ENCODE measurements at regions not wholly inside any gene's neighbourhood (a gene's known extent, or its start where the extent isn't known, plus 50 kb on each side); places are given as distances from the start of the nearest gene placed in this dataset.

- POLR2A ChIA-PET: interaction anchor here (1.3 kb wide), 1 partner anchor 89 kb away, joined by 3 read pairs; the partner anchor contains the start of gene PPM1J
- DNase-seq (ENCODE audit: extremely low spot score): peak; percentile 88
- no peak for TF ChIP-seq TARDBP (IDR thresholded peaks at IDR 0.05)
- peak; percentile 13; the same call in 1 of the 2 replicates for TF ChIP-seq FOXM1 (IDR thresholded peaks at IDR 0.05; ENCODE audit: borderline replicate concordance)
- CTCF ChIA-PET: interaction anchor here (0.6 to 10.6 kb wide), 7 partner anchors 11 to 416 kb away, joined by 3 to 185 read pairs (median 3); partner anchors contain the start of gene PPM1J
Observed at GRCh38 chr1:112803906-112804762, 89.0 kb upstream of the PPM1J start.

DNA sequence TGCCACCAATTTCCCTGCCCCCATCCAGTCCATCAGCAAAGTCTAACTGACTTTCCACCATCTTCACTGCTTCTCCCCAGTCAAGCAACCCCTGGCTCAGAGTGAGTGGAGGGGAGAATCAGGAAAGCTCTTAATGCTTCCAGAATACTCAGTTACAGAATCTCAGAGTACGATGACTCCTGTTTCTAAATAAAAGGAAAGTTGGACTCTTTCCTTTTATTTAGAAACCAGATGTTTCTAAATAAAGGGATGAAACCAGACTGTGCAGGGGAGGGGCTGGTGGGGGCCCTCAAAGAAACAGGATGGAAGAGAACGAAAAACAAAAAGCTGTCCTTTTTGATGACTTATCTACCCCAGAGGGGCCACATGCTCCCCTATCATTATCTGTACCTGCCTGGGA is 85.2 kb upstream of the PPM1J start:
- TF ChIP-seq CTBP1 (IDR thresholded peaks at IDR 0.05; ENCODE audit: borderline replicate concordance): no peak
- no peak for DNase-seq (ENCODE audit: extremely low spot score)
- ChIA-PET POLR2A (no interaction called here), CTCF (interaction anchor here (1.1 to 10.6 kb wide), 4 partner anchors 9 to 409 kb away, joined by 3 to 185 read pairs (median 7); partner anchors contain the start of gene PPM1J)

GRCh38 chr1:112798292-112798691 is 83.2 kb upstream of the PPM1J start:
- DNase-seq (ENCODE audit: extremely low spot score): no peak
- ChIA-PET POLR2A (interaction anchor here (1.5 kb wide), 1 partner anchor 180 kb away, joined by 3 read pairs; the partner anchor contains the start of gene ST7L), CTCF (interaction anchor here (0.6 to 10.6 kb wide), 4 partner anchors 11 to 103 kb away, joined by 3 to 185 read pairs (median 8); partner anchors contain the start of gene PPM1J)
- peak; percentile 95 for TF ChIP-seq PKNOX1 (IDR thresholded peaks at IDR 0.05)
- TF ChIP-seq TARDBP (IDR thresholded peaks at IDR 0.05): no peak

GRCh38 chr1:112797224-112797623 is 82.1 kb upstream of the PPM1J start:
- DNase-seq (ENCODE audit: extremely low spot score): no peak
- POLR2A ChIA-PET: interaction anchor here (0.6 to 1.5 kb wide), 2 partner anchors 10 to 179 kb away, joined by 3 read pairs; partner anchors contain the start of gene ST7L
- TF ChIP-seq TARDBP (IDR thresholded peaks at IDR 0.05) (no peak), SP1 (IDR thresholded peaks at IDR 0.05) (no peak), ARNT (IDR thresholded peaks at IDR 0.05) (no peak), ELF4 (IDR thresholded peaks at IDR 0.05) (no peak), CTBP1 (IDR thresholded peaks at IDR 0.05; ENCODE audit: borderline replicate concordance) (no peak), NFRKB (IDR thresholded peaks at IDR 0.05) (no peak), ZNF384 (IDR thresholded peaks at IDR 0.05) (no peak), FOXM1 (IDR thresholded peaks at IDR 0.05; ENCODE audit: borderline replicate concordance) (no peak)
- CTCF ChIA-PET: interaction anchor here (0.6 to 10.6 kb wide), 3 partner anchors 12 to 261 kb away, joined by 4 to 185 read pairs (median 4); partner anchors contain the start of gene PPM1J

DNA sequence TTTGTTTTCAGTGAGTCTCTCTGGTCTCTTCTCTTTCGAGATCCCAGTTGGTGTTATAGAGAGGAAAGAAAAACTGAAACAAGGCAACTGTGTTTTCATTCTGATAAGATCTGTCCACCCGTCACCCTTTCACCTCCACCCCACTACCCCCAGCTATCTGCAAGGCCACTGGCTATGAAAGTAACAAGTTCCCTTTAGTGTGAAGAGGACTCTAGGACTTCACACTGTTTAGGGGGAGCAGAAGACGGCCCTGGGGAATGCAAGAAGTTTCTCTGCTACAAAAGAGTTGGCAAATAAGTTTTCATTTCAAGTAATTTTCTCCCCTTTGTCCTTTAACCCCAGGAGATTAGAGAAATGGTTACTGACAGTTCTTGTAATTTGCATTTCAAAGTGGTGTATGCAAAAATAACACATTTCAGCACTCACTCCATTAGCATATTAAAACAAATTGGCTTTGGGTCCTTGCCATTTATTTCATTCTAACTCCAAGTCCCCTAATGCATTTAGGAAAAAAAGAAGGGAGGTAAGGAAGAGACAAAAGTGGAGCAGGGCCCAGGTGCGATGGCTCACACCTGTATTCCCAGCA is 79.6 kb upstream of the PPM1J start:
- DNase-seq (ENCODE audit: extremely low spot score): no peak
- ChIA-PET POLR2A (no interaction called here), CTCF (no interaction called here)
- no peak for TF ChIP-seq BHLHE40 (IDR thresholded peaks at IDR 0.05; ENCODE audit: borderline replicate concordance)
- no peak for TF ChIP-seq FOXA1 (IDR thresholded peaks at IDR 0.05)
- no peak for TF ChIP-seq FOXK2 (IDR thresholded peaks at IDR 0.05)
- TF ChIP-seq HDGF (IDR thresholded peaks at IDR 0.05; ENCODE audit: borderline replicate concordance): no peak
- TF ChIP-seq ARNT (IDR thresholded peaks at IDR 0.05): no peak
- TF ChIP-seq LEF1 (IDR thresholded peaks at IDR 0.05; ENCODE audit: borderline replicate concordance): no peak
- no peak for TF ChIP-seq PKNOX1 (IDR thresholded peaks at IDR 0.05)
- TF ChIP-seq L3MBTL2 (conservative IDR thresholded peaks at IDR 0.05): no peak
- no peak for TF ChIP-seq SP1 (IDR thresholded peaks at IDR 0.05)
- no peak for TF ChIP-seq FOXM1 (IDR thresholded peaks at IDR 0.05; ENCODE audit: borderline replicate concordance)

- ChIA-PET CTCF (interaction anchor here (1.5 kb wide), 1 partner anchor 9 kb away, joined by 3 read pairs; no protein-coding TSS in a partner anchor), POLR2A (no interaction called here)
- no peak for DNase-seq (ENCODE audit: extremely low spot score)
- TF ChIP-seq FOXM1 (IDR thresholded peaks at IDR 0.05; ENCODE audit: borderline replicate concordance) (no peak), CTBP1 (IDR thresholded peaks at IDR 0.05; ENCODE audit: borderline replicate concordance) (no peak), PKNOX1 (IDR thresholded peaks at IDR 0.05) (no peak), SUZ12 (IDR thresholded peaks at IDR 0.05) (no peak), ELF4 (IDR thresholded peaks at IDR 0.05) (no peak), L3MBTL2 (conservative IDR thresholded peaks at IDR 0.05) (no peak), FOXA1 (IDR thresholded peaks at IDR 0.05) (no peak)
Observed at GRCh38 chr1:112793631-112794565, 78.8 kb upstream of the PPM1J start.

Data from HEK293T (cell line).